HepG2 (cell line): ENCODE measurements at regions not wholly inside any gene's neighbourhood (a gene's known extent, or its start where the extent isn't known, plus 50 kb on each side); places are given as distances from the start of the nearest gene placed in this dataset.

Experiments
- ATAC-seq: fragments of 200-7000 bp; cut with Tn5 transposase; 3 replicates; pipeline ENCODE4 v1.9.1; 2020; ENCODE audit warnings: mild to moderate bottlenecking, moderate library complexity
- BruUV-seq: library from RNA; stranded (reverse); fragments of 400-500 nt; replicated peaks from 2 replicates; lab custom pipeline; 2021; lab: Mats Ljungman, UMichigan
- CTCF ChIA-PET: fragments of 300-600 bp; formaldehyde crosslinking; extraction: SDS; loops from one replicate; lab custom pipeline; 2021; ENCODE audit warnings: low total read pairs, inconsistent platforms, low intra/inter-chr PET ratio; lab: Yijun Ruan, JAX
- POLR2A ChIA-PET: fragments of 350-600 bp; sonication (Branson Sonifier 250); formaldehyde crosslinking; loops from one replicate; lab custom pipeline; 2020; ENCODE audit warnings: antibody characterized with exemption, inconsistent platforms; lab: Yijun Ruan, JAX
- DNase-seq: peaks from one replicate; pipeline ENCODE4 v3.0.0-alpha.2; 2015; ENCODE audit warnings: low spot score
- FAIRE-seq: peaks from 3 replicates; lab custom pipeline; 2011; peaks lifted over from hg19 to GRCh38; lab: Jason Lieb, UNC
- H2AFZ ChIP-seq: one replicate; pipeline ENCODE4 v1.6.1; 2011; ENCODE audit warnings: low read length, inconsistent platforms
- H3K27ac ChIP-seq: fragments of 300-600 bp; 3 replicates; pipeline ENCODE4 v1.8.0; 2011; ENCODE audit warnings: mixed run types, mild to moderate bottlenecking, mixed read lengths, low read length, inconsistent platforms; ENCODE audit not compliant: insufficient read depth; ENCODE audit errors: extremely low read length
- H3K27me3 ChIP-seq, 2 experiments: fragments of 200-600 bp in 1 of 2; 2 replicates in 1 of 2; 3 replicates in 1 of 2; pipeline versions ENCODE4 v1.6.0 to v1.8.0; 2011; ENCODE audit warnings: low read length in 2 of 2, mild to moderate bottlenecking in 2 of 2, moderate library complexity in 2 of 2, inconsistent platforms in 1 of 2; ENCODE audit not compliant: insufficient read depth in 2 of 2, control insufficient read depth in 1 of 2
- H3K36me3 ChIP-seq, 2 experiments: fragments of 200-600 bp in 1 of 2; replicated peaks in 1 of 2; 2 replicates in 1 of 2; 3 replicates in 1 of 2; pipeline versions ENCODE4 v1.5.1 to v1.8.0; 2011; ENCODE audit warnings: low read length in 2 of 2, inconsistent platforms in 1 of 2; ENCODE audit not compliant: insufficient read depth in 2 of 2, control insufficient read depth in 1 of 2
- H3K4me1 ChIP-seq: 2 replicates; pipeline ENCODE4 v1.5.1; 2012; ENCODE audit warnings: low read length, inconsistent platforms; ENCODE audit not compliant: insufficient read depth
- H3K4me2 ChIP-seq: 2 replicates; pipeline ENCODE4 v1.6.0; 2011; ENCODE audit warnings: low read depth, low read length, inconsistent platforms
- H3K4me3 ChIP-seq, 3 experiments: fragments of 200-600 bp in 1 of 3; sonication (generic), shearing (Covaris generic) in 1 of 3; replicated peaks in 1 of 3; 2 replicates each; pipeline ENCODE4 v1.5.1; 2011 to 2016; ENCODE audit warnings: low read length in 3 of 3, inconsistent platforms in 2 of 3, low read depth in 2 of 3, mild to moderate bottlenecking in 2 of 3, control low read depth in 1 of 3, mixed read lengths in 1 of 3; ENCODE audit not compliant: insufficient read depth in 1 of 3
- H3K79me2 ChIP-seq: one replicate; pipeline ENCODE4 v1.6.1; 2011; ENCODE audit warnings: low read length, inconsistent platforms; ENCODE audit not compliant: insufficient read depth
- H3K9ac ChIP-seq: 2 replicates; pipeline ENCODE4 v1.6.0; 2011; ENCODE audit warnings: mild to moderate bottlenecking, low read depth, low read length, inconsistent platforms; ENCODE audit not compliant: insufficient read depth
- H3K9me3 ChIP-seq: 2 replicates; pipeline ENCODE4 v1.5.1; 2012; ENCODE audit warnings: mild to moderate bottlenecking, low read length
- H4K20me1 ChIP-seq: 2 replicates; pipeline ENCODE4 v1.6.0; 2011; ENCODE audit warnings: inconsistent platforms, mild to moderate bottlenecking, low read length, moderate library complexity; ENCODE audit not compliant: insufficient read depth
- ARID2 ChIP-seq: sonication (generic); formaldehyde crosslinking; IDR thresholded peaks from 2 replicates; pipeline ENCODE4 v1.8.1; 2022; ENCODE audit warnings: mild to moderate bottlenecking, missing genetic modification reagents, borderline replicate concordance
- CENPT ChIP-seq: sonication (generic); formaldehyde crosslinking; IDR thresholded peaks from 2 replicates; pipeline ENCODE4 v1.8.0; 2022; ENCODE audit warnings: low read depth, mild to moderate bottlenecking, moderate library complexity, missing genetic modification reagents
- IKZF4 ChIP-seq: sonication (generic); formaldehyde crosslinking; IDR thresholded peaks from 2 replicates; pipeline ENCODE4 v1.5.1; 2020; ENCODE audit warnings: borderline replicate concordance, mild to moderate bottlenecking, low read depth, missing genetic modification reagents; ENCODE audit errors: not compliant biosample characterization
- MLX ChIP-seq: IDR thresholded peaks from 2 replicates; pipeline ENCODE4 v1.6.1; 2016
- NCOA5 ChIP-seq: sonication (generic); formaldehyde crosslinking; IDR thresholded peaks from 2 replicates; pipeline ENCODE4 v1.4.0; 2020; ENCODE audit warnings: missing genetic modification reagents
- NFRKB ChIP-seq: fragments of 450-650 bp; IDR thresholded peaks from 2 replicates; pipeline ENCODE4 v1.6.1; 2017
- PAF1 ChIP-seq: IDR thresholded peaks from 2 replicates; pipeline ENCODE4 v1.6.1; 2016; ENCODE audit warnings: missing genetic modification reagents, missing compliant biosample characterization
- RFXANK ChIP-seq: IDR thresholded peaks from 2 replicates; pipeline ENCODE4 v1.6.1; 2016
- SALL1 ChIP-seq: sonication (generic); formaldehyde crosslinking; IDR thresholded peaks from 2 replicates; pipeline ENCODE4 v1.8.0; 2022; ENCODE audit warnings: mild to moderate bottlenecking, missing genetic modification reagents
- ZNF333 ChIP-seq: sonication (generic); formaldehyde crosslinking; IDR thresholded peaks from 2 replicates; pipeline ENCODE4 v1.4.0; 2020; ENCODE audit warnings: mild to moderate bottlenecking, missing genetic modification reagents, borderline replicate concordance
- ZNF512B ChIP-seq: sonication (generic); formaldehyde crosslinking; IDR thresholded peaks from 2 replicates; pipeline ENCODE4 v1.5.1; 2020; ENCODE audit warnings: missing genetic modification reagents, mild to moderate bottlenecking, borderline replicate concordance
- WGBS: methylation state at CpG from one replicate; pipeline ENCODE4 v1.1.6; 2017; ENCODE audit warnings: low lambda C conversion rate; 5-methylcytosine and 5-hydroxymethylcytosine counted together
- in situ Hi-C: cut with HindIII; loops from 2 replicates; pipeline ENCODE4 v1.10.0; 2017; ENCODE audit warnings: low pct_unique_long_range_greater_than_20kb; ENCODE audit not compliant: extremely low pct_ligation_motif_present
- intact Hi-C: fragments of 100-400 bp; cut with micrococcal nuclease; formaldehyde crosslinking; loops from one replicate; pipeline ENCODE4 v1.10.0; 2022; ENCODE audit not compliant: unreplicated experiment
- TF ChIP-seq, protein P1 (sequence below): sonication (generic); formaldehyde crosslinking; IDR thresholded peaks from 2 replicates; pipeline ENCODE4 v1.5.1; 2020; ENCODE audit warnings: missing genetic modification reagents, mild to moderate bottlenecking, borderline replicate concordance

- Histone ChIP-seq H3K79me2 (no peaks in the 10 kb centered on the region), H3K4me2 (no peak overlapping the region), H3K4me3 (no peak overlapping the region), H3K4me1 (no peaks in the 10 kb centered on the region), H2AFZ (no peak overlapping the region), H3K27ac (no peak overlapping the region), H3K36me3 (no peaks in the 10 kb centered on the region), H3K27me3 (no peaks in the 10 kb centered on the region), H4K20me1 (no peaks in the 10 kb centered on the region), H3K9me3 (no peaks in the 10 kb centered on the region), H3K9ac (no peak overlapping the region)
- no TSS peak for BruUV-seq
- no peak for TF ChIP-seq IKZF4 (CRISPR knock-in tag)
- no peak for TF ChIP-seq MLX (CRISPR knock-in tag)
- no peak for TF ChIP-seq NFRKB
- TF ChIP-seq ZNF333 (CRISPR knock-in tag): no peak
- no peak for TF ChIP-seq NCOA5 (CRISPR knock-in tag)
- no peak for TF ChIP-seq ZNF512B (CRISPR knock-in tag)
- no peak for TF ChIP-seq SALL1 (CRISPR knock-in tag)
- no peak for TF ChIP-seq ARID2
- TF ChIP-seq CENPT (CRISPR knock-in tag): no peak
- TF ChIP-seq RFXANK (CRISPR knock-in tag): no peak
- no peak for TF ChIP-seq PAF1
- TF ChIP-seq, protein P1, sequence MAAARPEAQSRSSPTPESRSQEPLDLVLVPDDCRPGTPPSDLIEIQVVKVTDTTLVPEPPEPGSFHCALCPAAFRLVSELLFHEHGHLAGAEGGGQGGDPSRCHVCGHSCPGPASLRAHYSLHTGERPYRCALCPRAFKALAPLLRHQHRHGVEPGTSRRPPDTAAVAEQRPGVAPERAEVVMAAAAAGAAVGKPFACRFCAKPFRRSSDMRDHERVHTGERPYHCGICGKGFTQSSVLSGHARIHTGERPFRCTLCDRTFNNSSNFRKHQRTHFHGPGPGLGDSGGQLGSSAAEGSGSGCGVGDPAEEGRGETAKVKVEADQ (CRISPR knock-in tag): no peak
- in situ Hi-C loops: no loop called here
- no peak for ATAC-seq
- CTCF ChIA-PET: no interaction called here
- no peak for FAIRE-seq
- POLR2A ChIA-PET: no interaction called here
- WGBS: 0% methylated on average over 1 of the region's 2 CpGs
- intact Hi-C loops: no loop called here
- no peak for DNase-seq
Observed at GRCh38 chr18:1412655-1413322, 508.1 kb downstream of the ADCYAP1 start.
